HG03196 (cell line): ENCODE measurements at regions not wholly inside any gene's neighbourhood (a gene's known extent, or its start where the extent isn't known, plus 50 kb on each side); places are given as distances from the start of the nearest gene placed in this dataset.

ENCODE experiments used
- ATAC-seq: cut with Tn5 transposase; IDR thresholded peaks from one replicate; pipeline ENCODE4 v1.9.1; 2021; ENCODE audit not compliant: unreplicated experiment

DNA sequence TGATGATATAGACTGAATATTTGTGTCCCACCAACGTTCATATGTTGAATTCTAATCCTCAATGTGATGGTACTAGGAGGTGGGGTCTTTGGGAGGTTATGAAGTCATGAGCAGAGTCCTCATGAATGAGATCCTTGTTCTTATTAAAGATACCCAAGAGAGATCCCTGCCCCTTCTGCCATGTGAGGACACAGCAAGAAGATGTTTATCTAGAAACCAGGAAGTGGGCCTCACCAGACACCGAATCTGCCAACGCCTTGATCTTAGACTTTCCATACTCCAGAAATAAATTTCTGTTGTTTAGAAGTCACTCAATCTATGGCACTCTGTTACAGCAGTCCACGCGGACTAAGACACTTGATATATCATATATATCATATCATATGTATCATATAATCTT is 67.7 kb upstream of the GCM1 start:
- ATAC-seq, result no peak

DNA sequence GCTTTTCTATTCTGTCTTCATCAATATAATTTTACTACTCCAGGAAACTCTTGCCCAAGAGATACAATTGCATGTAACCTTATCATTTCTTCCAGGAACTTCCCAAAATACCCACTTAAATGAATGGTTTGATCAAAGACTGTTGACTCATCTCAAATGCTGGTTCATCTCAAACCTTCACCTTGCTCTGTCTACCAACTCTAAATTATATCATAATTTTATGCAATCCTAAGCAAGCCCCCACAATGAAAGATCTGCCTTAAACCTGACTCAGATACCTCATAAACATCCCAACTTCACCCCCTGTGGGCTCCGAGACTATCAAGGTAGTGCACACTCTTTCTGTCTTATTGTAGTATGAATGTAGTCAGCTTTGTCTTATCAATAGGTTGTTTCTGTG is 65.5 kb upstream of the GCM1 start:
- no peak for ATAC-seq

DNA sequence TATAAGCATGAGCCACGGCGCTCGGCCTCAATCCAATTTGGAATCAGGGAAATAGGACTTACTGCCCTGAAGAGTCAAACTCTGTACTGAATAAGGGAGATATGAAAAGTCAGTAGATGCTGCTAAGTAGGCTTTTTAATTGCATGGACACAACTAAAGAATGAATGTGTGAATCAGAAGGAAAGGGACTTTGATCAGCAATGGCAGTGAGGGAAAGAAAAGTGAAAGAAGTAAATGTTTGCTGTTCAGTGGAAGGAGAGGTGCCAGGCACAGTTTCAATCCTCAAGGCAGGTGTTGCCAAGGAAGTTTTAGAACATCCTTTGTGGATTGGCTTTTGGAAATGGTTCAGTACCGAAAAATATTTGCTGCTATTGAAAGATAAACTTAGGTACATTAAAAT is 62.2 kb upstream of the GCM1 start:
- ATAC-seq, result no peak

DNA sequence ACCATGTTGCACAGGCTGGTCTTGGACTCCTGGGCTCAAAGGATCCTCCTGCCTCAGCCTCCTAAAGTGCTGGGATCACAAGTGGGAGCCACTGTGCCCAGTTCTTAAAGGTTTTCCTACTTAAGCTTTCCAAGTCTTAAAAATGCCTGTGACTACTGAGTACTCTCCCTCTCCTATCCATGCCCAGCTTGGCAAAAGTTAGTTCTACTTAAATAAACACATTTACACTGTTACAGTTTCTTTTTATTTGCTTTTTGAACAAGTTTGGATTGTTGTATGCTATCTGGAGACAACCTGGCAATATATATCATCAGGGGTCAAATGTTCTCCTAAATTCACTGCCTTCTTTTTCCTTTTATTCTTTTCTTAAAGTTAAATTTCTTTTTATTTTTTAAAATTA is 61.0 kb upstream of the GCM1 start:
- no peak for ATAC-seq

DNA sequence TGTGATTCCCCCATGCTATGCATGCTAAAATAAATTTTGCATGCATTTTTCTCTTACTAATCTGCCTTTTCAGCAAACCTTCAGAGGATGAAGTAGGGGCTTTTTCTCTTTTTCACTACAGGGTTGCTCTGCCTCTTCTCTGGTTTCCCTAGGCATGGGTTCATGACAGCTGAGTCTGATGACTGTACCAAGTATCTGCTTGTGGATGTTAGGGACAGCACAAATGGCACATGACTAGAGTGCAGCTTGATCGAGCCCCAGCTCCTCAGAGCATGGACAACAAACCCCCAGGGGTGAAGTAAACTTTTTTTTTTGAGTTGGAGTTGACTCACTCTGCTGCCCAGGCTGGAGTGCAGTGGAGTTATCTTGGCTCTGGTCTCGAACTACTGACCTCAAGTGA is 57.1 kb upstream of the GCM1 start:
- no peak for ATAC-seq

DNA sequence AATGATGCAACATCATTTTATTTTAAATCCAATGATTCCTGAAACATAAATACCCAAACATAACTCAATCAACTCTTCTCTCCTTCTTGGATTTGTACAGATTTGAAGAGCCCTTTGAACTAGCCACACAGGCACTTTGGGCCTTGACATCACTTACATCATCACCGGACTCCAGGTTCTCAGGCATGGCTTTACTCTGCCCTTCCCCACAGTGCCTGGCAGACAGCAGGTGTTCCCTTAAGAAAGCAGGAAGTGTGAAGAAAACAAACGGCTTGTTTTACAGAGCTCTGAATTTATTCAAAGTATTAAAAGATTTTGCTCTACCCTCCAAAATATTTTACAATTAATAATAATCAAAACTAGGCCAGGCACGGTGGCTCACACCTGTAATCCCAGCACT is 54.8 kb upstream of the GCM1 start:
- ATAC-seq, result no peak

DNA sequence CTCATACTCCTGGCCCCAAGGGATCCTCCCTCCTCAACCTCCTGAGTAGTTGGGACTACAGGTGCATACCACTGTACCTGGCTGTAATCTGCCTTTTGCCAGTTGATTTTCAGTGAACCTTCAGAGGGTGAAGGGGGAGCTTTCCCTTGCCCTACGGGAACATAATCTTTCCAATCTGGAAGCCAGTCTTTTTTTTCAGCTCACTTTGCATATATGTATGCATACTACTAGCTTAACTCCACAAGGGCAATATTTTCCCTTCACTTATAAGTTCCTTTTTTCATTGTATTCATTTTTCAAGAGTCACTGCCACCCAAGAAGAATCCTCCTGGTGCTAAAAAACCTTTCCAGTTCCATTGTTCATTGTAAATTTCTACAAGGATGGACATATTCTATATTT is 53.4 kb upstream of the GCM1 start:
- ATAC-seq, result no peak

DNA sequence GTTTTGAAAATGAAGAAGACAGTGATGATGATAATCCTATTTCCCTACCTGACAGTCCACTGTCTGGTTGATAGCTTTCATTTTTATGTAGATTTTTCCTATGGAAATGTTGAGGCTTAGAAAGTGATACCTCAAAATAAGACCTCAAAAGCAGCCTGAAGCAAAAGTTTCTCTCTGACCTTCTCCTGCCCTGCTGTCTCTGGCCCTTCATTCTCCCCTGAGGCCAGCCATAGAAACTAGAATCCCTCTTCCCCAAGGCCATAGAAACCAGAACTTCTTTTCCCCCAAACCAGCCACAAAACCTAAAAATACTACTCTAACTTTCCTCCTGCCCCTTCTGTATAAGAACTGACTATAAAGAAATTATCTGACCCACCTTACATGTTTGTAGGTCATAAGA is 52.6 kb upstream of the GCM1 start:
- no peak for ATAC-seq

DNA sequence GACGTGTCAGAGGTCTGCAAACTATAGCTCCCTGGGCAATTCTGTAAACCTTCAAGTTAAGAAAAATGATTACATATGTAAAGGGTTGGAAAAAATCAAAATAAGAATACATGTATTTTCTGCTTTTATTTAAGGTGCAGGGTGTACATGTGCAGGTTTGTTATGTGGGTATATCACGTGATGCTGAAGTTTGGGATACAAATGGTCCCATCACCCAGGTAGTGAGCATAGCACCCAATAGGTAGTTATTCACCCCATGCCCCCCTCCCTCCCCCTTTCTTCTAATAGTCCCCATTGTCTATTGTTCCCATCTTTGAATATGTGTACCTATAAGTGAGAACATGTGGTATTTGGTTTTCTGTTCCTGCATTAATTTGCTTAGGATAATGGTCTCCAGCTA is 51.1 kb upstream of the GCM1 start:
- no peak for ATAC-seq

DNA sequence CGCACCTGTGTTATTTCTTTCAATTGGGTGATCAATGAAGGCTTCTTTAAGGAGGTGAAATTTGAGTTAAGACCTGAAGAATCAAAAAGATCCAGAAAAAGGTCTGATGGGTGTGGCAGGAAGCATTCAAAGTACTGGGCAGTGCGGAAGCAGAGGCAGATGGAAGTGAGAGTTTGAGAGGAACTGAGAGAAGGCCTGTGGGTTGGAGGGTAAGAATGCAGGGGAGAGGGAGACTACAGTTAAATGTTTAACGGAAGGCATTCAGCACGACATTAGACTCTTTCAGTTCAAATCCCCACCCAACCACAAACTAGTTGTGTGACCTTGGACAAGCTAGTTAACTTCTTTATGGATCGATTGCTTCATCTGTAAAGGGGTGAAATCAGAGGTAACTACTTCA is 50.5 kb upstream of the GCM1 start:
- peak; percentile 92 for ATAC-seq
